ENCODE measurements at regions not wholly inside any gene's neighbourhood (a gene's known extent, or its start where the extent isn't known, plus 50 kb on each side); places are given as distances from the start of the nearest gene placed in this dataset.

- TF ChIP-seq, protein P1, sequence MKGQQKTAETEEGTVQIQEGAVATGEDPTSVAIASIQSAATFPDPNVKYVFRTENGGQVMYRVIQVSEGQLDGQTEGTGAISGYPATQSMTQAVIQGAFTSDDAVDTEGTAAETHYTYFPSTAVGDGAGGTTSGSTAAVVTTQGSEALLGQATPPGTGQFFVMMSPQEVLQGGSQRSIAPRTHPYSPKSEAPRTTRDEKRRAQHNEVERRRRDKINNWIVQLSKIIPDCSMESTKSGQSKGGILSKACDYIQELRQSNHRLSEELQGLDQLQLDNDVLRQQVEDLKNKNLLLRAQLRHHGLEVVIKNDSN (IDR thresholded peaks at IDR 0.05; ENCODE audit: borderline replicate concordance, extremely low read length, insufficient read depth, low read depth, low read length): no peak
- TF ChIP-seq ASH2L (IDR thresholded peaks at IDR 0.05; ENCODE audit: borderline replicate concordance, low read depth) (no peak), ZBTB4 (CRISPR knock-in tag; IDR thresholded peaks at IDR 0.05) (no peak), CBFB (IDR thresholded peaks at IDR 0.05; ENCODE audit: low read depth) (no peak), YY1 (IDR thresholded peaks at IDR 0.05; ENCODE audit: low read depth, low read length) (no peak), FOS (IDR thresholded peaks at IDR 0.05; ENCODE audit: borderline replicate concordance, extremely low read depth, insufficient read length) (no peak)
- TF ChIP-seq, protein P2, sequence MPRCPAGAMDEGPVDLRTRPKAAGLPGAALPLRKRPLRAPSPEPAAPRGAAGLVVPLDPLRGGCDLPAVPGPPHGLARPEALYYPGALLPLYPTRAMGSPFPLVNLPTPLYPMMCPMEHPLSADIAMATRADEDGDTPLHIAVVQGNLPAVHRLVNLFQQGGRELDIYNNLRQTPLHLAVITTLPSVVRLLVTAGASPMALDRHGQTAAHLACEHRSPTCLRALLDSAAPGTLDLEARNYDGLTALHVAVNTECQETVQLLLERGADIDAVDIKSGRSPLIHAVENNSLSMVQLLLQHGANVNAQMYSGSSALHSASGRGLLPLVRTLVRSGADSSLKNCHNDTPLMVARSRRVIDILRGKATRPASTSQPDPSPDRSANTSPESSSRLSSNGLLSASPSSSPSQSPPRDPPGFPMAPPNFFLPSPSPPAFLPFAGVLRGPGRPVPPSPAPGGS (IDR thresholded peaks at IDR 0.05; ENCODE audit: borderline replicate concordance, insufficient read depth, low read depth, low read length, poor library complexity, severe bottlenecking): no peak
Measured at GRCh38 chr12:125210104-125210755, 145.0 kb downstream of the AACS start (continued).
